HEK293T (cell line): ENCODE measurements at regions not wholly inside any gene's neighbourhood (a gene's known extent, or its start where the extent isn't known, plus 50 kb on each side); places are given as distances from the start of the nearest gene placed in this dataset.

Source experiments
- CTCF ChIA-PET: fragments of 350-600 bp; formaldehyde crosslinking; extraction: SDS; loops from one replicate; lab custom pipeline; 2021; ENCODE audit warnings: antibody characterized with exemption, inconsistent platforms; lab: Yijun Ruan, JAX
- POLR2A ChIA-PET: fragments of 350-600 bp; formaldehyde crosslinking; extraction: SDS; loops from one replicate; lab custom pipeline; 2020; ENCODE audit warnings: antibody characterized with exemption, inconsistent platforms; lab: Yijun Ruan, JAX
- DNase-seq: peaks from one replicate; pipeline ENCODE4 v3.0.0; 2012; ENCODE audit warnings: mixed read lengths; ENCODE audit errors: extremely low spot score
- ARNT ChIP-seq: fragments of 450-650 bp; IDR thresholded peaks from 2 replicates; pipeline ENCODE4 v1.6.1; 2017; ENCODE audit warnings: mild to moderate bottlenecking
- BHLHE40 ChIP-seq: fragments of 450-650 bp; IDR thresholded peaks from 2 replicates; pipeline ENCODE4 v1.6.1; 2016; ENCODE audit warnings: mild to moderate bottlenecking, moderate library complexity, borderline replicate concordance
- CTBP1 ChIP-seq: fragments of 450-650 bp; IDR thresholded peaks from 2 replicates; pipeline ENCODE4 v1.6.1; 2016; ENCODE audit warnings: borderline replicate concordance
- ELF4 ChIP-seq: fragments of 450-650 bp; IDR thresholded peaks from 2 replicates; pipeline ENCODE4 v1.6.1; 2017; ENCODE audit warnings: antibody characterized with exemption
- FOXA1 ChIP-seq: fragments of 450-650 bp; IDR thresholded peaks from 2 replicates; pipeline ENCODE4 v1.6.1; 2016; ENCODE audit warnings: mild to moderate bottlenecking
- FOXK2 ChIP-seq: fragments of 450-650 bp; IDR thresholded peaks from 2 replicates; pipeline ENCODE4 v1.6.1; 2016; ENCODE audit warnings: mild to moderate bottlenecking
- FOXM1 ChIP-seq: fragments of 450-650 bp; IDR thresholded peaks from 2 replicates; pipeline ENCODE4 v1.6.1; 2017; ENCODE audit warnings: mild to moderate bottlenecking, borderline replicate concordance
- HDGF ChIP-seq: fragments of 450-650 bp; IDR thresholded peaks from 2 replicates; pipeline ENCODE4 v1.6.1; 2017; ENCODE audit warnings: antibody characterized with exemption, borderline replicate concordance
- L3MBTL2 ChIP-seq: fragments of 450-650 bp; conservative IDR thresholded peaks from 2 replicates; pipeline ENCODE4 v1.6.1; 2016; ENCODE audit warnings: mild to moderate bottlenecking
- LEF1 ChIP-seq: fragments of 450-650 bp; IDR thresholded peaks from 2 replicates; pipeline ENCODE4 v1.6.1; 2017; ENCODE audit warnings: mild to moderate bottlenecking, borderline replicate concordance
- NFRKB ChIP-seq: fragments of 450-650 bp; IDR thresholded peaks from 2 replicates; pipeline ENCODE4 v1.6.1; 2016; ENCODE audit warnings: mild to moderate bottlenecking, moderate library complexity
- SP1 ChIP-seq: fragments of 450-650 bp; IDR thresholded peaks from 2 replicates; pipeline ENCODE4 v1.6.1; 2017
- SUZ12 ChIP-seq: fragments of 450-650 bp; IDR thresholded peaks from 2 replicates; pipeline ENCODE4 v1.6.1; 2016; ENCODE audit warnings: mild to moderate bottlenecking
- TARDBP ChIP-seq: fragments of 450-650 bp; IDR thresholded peaks from 2 replicates; pipeline ENCODE4 v1.6.1; 2016
- ZNF384 ChIP-seq: fragments of 450-650 bp; IDR thresholded peaks from 2 replicates; pipeline ENCODE4 v1.6.1; 2016
- TF ChIP-seq, protein P1 (sequence below): fragments of 450-650 bp; IDR thresholded peaks from 2 replicates; pipeline ENCODE4 v1.6.1; 2016

DNA sequence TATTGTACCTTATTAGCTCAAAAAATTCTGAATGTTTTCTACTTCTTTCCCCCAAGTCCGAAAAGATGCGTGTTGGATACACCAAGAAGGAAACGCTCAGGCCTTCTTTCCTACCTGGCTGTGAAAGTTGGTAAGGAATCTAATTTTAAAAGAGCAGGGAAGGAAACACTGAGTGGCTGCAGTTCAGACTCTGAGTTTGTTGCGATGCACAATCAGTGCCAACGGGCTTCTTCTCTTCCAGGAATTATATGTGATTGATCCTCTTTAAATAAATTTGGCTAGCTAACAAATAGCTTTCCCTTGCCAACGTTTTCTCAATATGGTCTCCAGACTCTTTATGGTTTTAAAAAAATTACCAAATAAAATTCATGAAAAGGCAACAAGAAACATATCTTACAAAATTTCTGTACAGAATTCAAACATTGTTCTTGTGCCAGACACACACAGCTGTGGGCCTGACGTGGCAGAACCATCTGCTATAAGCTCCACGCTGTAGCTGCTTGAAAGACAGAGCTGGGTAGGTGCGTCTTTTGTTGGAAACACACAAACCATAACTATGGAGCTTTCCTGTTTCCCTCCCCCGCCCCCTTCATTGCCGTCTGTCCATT, 493.1 kb downstream of the ZNF608 start:
- DNase-seq: no peak
- ChIA-PET POLR2A (no interaction called here), CTCF (no interaction called here)
- no peak for TF ChIP-seq LEF1
- no peak for TF ChIP-seq CTBP1
- no peak for TF ChIP-seq HDGF
- TF ChIP-seq BHLHE40: no peak
- no peak for TF ChIP-seq L3MBTL2
- no peak for TF ChIP-seq NFRKB
- TF ChIP-seq SP1: no peak
- TF ChIP-seq FOXA1: no peak
- no peak for TF ChIP-seq ELF4
- TF ChIP-seq FOXK2: no peak
- no peak for TF ChIP-seq TARDBP
- TF ChIP-seq ARNT: no peak
- TF ChIP-seq ZNF384: no peak
- no peak for TF ChIP-seq FOXM1
- TF ChIP-seq, protein P1, sequence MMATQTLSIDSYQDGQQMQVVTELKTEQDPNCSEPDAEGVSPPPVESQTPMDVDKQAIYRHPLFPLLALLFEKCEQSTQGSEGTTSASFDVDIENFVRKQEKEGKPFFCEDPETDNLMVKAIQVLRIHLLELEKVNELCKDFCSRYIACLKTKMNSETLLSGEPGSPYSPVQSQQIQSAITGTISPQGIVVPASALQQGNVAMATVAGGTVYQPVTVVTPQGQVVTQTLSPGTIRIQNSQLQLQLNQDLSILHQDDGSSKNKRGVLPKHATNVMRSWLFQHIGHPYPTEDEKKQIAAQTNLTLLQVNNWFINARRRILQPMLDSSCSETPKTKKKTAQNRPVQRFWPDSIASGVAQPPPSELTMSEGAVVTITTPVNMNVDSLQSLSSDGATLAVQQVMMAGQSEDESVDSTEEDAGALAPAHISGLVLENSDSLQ: no peak
- TF ChIP-seq SUZ12: no peak

GRCh38 chr5:124252747-124253146, 493.7 kb downstream of the ZNF608 start:
- ChIA-PET CTCF (no interaction called here), POLR2A (no interaction called here)
- TF ChIP-seq BHLHE40 (no peak), ZNF384 (no peak), FOXK2 (no peak), L3MBTL2 (no peak)
- TF ChIP-seq, protein P1: no peak
- no peak for DNase-seq

DNA sequence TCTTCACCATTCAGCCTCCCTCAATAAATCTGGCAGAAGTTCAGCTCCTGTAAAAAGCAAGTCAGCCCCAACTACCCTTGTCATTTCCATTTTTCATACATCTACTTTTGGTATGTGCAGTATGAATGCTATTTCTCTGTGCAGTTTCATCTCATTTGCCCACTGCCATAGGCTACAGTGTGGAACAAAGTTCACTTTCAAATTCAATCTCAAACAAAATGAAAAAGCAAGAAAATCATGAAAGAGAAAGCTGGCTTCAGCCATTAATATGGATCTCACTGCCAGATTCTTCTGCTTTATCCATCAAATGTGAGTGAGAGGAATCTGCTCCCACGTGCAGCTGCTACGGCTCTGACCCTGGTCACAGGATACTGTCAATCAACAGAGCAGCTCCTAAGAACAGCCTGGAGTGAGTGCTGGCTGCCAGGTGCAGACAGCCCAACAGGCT, 494.2 kb downstream of the ZNF608 start:
- TF ChIP-seq SP1 (no peak), FOXK2 (no peak), TARDBP (no peak)
- TF ChIP-seq, protein P1: 0 out of 2 replicates have a peak, but pooled peaks have one; percentile 22
- CTCF ChIA-PET: no interaction called here
- POLR2A ChIA-PET: no interaction called here
- no peak for DNase-seq

DNA sequence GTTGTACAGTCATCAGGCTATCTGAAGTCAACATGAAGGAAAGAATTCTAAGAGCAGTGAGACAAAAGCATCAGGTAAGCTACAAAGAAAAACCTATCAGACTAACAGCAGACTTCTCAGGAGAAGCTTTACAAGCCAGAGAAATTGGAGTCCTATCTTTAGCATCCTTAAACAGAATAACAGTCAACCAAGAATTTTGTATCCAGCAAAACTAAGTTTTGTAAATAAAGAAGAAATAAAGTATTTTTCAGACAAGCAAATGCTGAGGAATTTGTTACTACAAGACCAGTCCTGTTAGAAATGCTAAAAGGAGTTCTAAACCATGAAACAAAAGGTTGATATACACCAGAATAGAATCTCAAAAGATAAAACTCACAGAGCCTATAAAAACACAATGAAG, 501.2 kb downstream of the ZNF608 start:
- no peak for TF ChIP-seq HDGF
- no peak for TF ChIP-seq SP1
- TF ChIP-seq FOXK2: no peak
- TF ChIP-seq LEF1: no peak
- no peak for TF ChIP-seq BHLHE40
- TF ChIP-seq FOXM1: no peak
- no peak for TF ChIP-seq ARNT
- TF ChIP-seq FOXA1: no peak
- TF ChIP-seq TARDBP: no peak
- TF ChIP-seq SUZ12: no peak
- DNase-seq: no peak
- ChIA-PET POLR2A (no interaction called here), CTCF (no interaction called here)

DNA sequence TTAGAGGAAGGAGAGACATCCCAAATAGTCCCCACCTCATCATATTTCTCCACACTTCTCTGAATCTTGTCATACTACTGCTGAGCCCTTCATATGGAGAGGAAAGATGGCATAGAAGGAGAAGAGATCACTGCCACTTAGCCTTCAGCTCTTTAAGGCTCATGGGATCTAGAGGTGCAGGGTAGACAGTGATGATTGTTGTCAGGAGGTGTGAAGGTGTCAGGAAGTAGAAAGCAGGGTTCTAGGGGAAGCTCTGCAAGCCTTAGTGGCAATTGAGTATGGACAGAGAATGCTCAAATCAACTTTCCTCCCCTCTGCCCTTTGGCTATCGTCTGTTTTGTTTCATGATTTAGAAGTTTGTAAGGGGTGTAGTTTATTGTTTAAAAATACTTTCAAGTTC, 505.7 kb downstream of the ZNF608 start:
- DNase-seq: no peak
- ChIA-PET POLR2A (no interaction called here), CTCF (interaction anchor here (0.6 kb wide), 1 partner anchor 587 kb away, joined by 3 read pairs; no protein-coding TSS in a partner anchor)
- no peak for TF ChIP-seq NFRKB
- TF ChIP-seq ELF4: no peak

DNA sequence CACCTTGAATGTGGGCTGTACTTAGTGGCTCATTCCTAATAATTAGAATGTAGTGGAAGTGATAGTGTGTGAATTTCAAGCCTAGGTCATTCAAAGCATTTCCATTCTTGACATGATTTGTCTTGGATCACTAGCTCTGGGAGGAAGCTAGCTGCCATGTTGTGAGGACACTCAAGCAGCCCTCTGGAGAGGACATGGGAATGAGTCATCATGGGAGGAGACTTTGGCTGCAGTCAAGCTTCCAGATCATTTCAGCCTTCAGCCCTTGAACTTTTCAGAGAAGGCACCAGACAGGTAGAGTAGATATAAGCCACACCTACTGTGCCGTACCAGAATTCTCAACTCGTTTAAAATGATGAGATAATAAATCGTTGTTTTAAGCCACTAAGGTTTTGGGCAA, 506.9 kb downstream of the ZNF608 start:
- CTCF ChIA-PET: no interaction called here

More for the DNA sequence above, 506.9 kb downstream of the ZNF608 start:
- POLR2A ChIA-PET: no interaction called here
- TF ChIP-seq FOXM1: no peak
- TF ChIP-seq ARNT: no peak
- no peak for TF ChIP-seq FOXA1
- no peak for TF ChIP-seq SP1
- no peak for TF ChIP-seq CTBP1
- no peak for TF ChIP-seq ELF4
- TF ChIP-seq BHLHE40: no peak
- TF ChIP-seq LEF1: no peak
- no peak for TF ChIP-seq ZNF384
- no peak for TF ChIP-seq L3MBTL2
- TF ChIP-seq FOXK2: no peak
- no peak for TF ChIP-seq SUZ12
- no peak for TF ChIP-seq TARDBP
- TF ChIP-seq, protein P1: no peak
- TF ChIP-seq NFRKB: no peak
- no peak for TF ChIP-seq HDGF
- DNase-seq: no peak
